ENCODE measurements at regions not wholly inside any gene's neighbourhood (a gene's known extent, or its start where the extent isn't known, plus 50 kb on each side); places are given as distances from the start of the nearest gene placed in this dataset.

- DNase-seq (ENCODE audit: low read depth), result no peak
These were observed 160.6 kb upstream of the COL21A1 start for GRCh38 chr6:56407883-56408410.

GRCh38 chr6:56406276-56407269 lies 159.2 kb upstream of the COL21A1 start:
- no peak for DNase-seq (ENCODE audit: low read depth)

- no peak for DNase-seq (ENCODE audit: low read depth)
These were observed 157.2 kb upstream of the COL21A1 start for GRCh38 chr6:56404599-56404998.

GRCh38 chr6:56403745-56404144 lies 156.4 kb upstream of the COL21A1 start:
- DNase-seq (ENCODE audit: low read depth), result no peak

GRCh38 chr6:56401477-56402070 lies 154.2 kb upstream of the COL21A1 start:
- no peak for DNase-seq (ENCODE audit: low read depth)

GRCh38 chr6:56400273-56400672 lies 152.9 kb upstream of the COL21A1 start:
- no peak for DNase-seq (ENCODE audit: low read depth)

- no peak for DNase-seq (ENCODE audit: low read depth)
These were observed 152.4 kb upstream of the COL21A1 start for GRCh38 chr6:56399672-56400263.

- DNase-seq (ENCODE audit: low read depth), result no peak
These were observed 151.9 kb upstream of the COL21A1 start for GRCh38 chr6:56399250-56399671.

- no peak for DNase-seq (ENCODE audit: low read depth)
These were observed 149.1 kb upstream of the COL21A1 start for GRCh38 chr6:56396435-56396834.

- no peak for DNase-seq (ENCODE audit: low read depth)
These were observed 146.5 kb upstream of the COL21A1 start for GRCh38 chr6:56393615-56394612.

GRCh38 chr6:56388415-56388755 lies 141.0 kb upstream of the COL21A1 start:
- DNase-seq (ENCODE audit: low read depth), result no peak

GRCh38 chr6:56387621-56388414 lies 140.4 kb upstream of the COL21A1 start:
- no peak for DNase-seq (ENCODE audit: low read depth)

GRCh38 chr6:56386717-56387116 lies 139.3 kb upstream of the COL21A1 start:
- no peak for DNase-seq (ENCODE audit: low read depth)

- DNase-seq (ENCODE audit: low read depth), result no peak
These were observed 138.7 kb upstream of the COL21A1 start for GRCh38 chr6:56385981-56386593.

- DNase-seq (ENCODE audit: low read depth), result no peak
These were observed 135.8 kb upstream of the COL21A1 start for GRCh38 chr6:56383160-56383559.

GRCh38 chr6:56382416-56382940 lies 135.1 kb upstream of the COL21A1 start:
- DNase-seq (ENCODE audit: low read depth), result no peak

- DNase-seq (ENCODE audit: low read depth), result no peak
These were observed 134.4 kb upstream of the COL21A1 start for GRCh38 chr6:56381801-56382251.

GRCh38 chr6:56380476-56380875 lies 133.1 kb upstream of the COL21A1 start:
- DNase-seq (ENCODE audit: low read depth), result no peak

GRCh38 chr6:56378966-56379585 lies 131.7 kb upstream of the COL21A1 start:
- DNase-seq (ENCODE audit: low read depth), result no peak

Data from stimulated activated CD8-positive, alpha-beta memory T cell treated with anti-CD3 and anti-CD28 coated beads, Interleukin-4, amount 100 ng/mL, for 24 hours (primary cell).